ENCODE measurements at regions not wholly inside any gene's neighbourhood (a gene's known extent, or its start where the extent isn't known, plus 50 kb on each side); places are given as distances from the start of the nearest gene placed in this dataset.

- TF ChIP-seq CTCF (conservative IDR thresholded peaks at IDR 0.05; ENCODE audit: low read depth, low read length) (no peak), CHD1 (IDR thresholded peaks at IDR 0.05; ENCODE audit: low read depth, low read length) (no peak), BHLHE40 (IDR thresholded peaks at IDR 0.05; ENCODE audit: low read depth, low read length) (no peak), CEBPB (IDR thresholded peaks at IDR 0.05; ENCODE audit: low read depth, low read length) (no peak), MAFK (IDR thresholded peaks at IDR 0.05; ENCODE audit: low read depth, low read length) (no peak), POLR2A (IDR thresholded peaks at IDR 0.05; ENCODE audit: low read depth, low read length) (no peak), MXI1 (IDR thresholded peaks at IDR 0.05; ENCODE audit: borderline replicate concordance, low read depth, low read length) (no peak), MAZ (IDR thresholded peaks at IDR 0.05; ENCODE audit: borderline replicate concordance, low read depth, low read length) (no peak)
- TF ChIP-seq, protein P1, sequence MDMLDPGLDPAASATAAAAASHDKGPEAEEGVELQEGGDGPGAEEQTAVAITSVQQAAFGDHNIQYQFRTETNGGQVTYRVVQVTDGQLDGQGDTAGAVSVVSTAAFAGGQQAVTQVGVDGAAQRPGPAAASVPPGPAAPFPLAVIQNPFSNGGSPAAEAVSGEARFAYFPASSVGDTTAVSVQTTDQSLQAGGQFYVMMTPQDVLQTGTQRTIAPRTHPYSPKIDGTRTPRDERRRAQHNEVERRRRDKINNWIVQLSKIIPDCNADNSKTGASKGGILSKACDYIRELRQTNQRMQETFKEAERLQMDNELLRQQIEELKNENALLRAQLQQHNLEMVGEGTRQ (IDR thresholded peaks at IDR 0.05; ENCODE audit: low read depth, low read length), result no peak
- TF ChIP-seq, protein P2, sequence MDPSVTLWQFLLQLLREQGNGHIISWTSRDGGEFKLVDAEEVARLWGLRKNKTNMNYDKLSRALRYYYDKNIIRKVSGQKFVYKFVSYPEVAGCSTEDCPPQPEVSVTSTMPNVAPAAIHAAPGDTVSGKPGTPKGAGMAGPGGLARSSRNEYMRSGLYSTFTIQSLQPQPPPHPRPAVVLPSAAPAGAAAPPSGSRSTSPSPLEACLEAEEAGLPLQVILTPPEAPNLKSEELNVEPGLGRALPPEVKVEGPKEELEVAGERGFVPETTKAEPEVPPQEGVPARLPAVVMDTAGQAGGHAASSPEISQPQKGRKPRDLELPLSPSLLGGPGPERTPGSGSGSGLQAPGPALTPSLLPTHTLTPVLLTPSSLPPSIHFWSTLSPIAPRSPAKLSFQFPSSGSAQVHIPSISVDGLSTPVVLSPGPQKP (IDR thresholded peaks at IDR 0.05; ENCODE audit: borderline replicate concordance, low read depth, low read length), result no peak
Measured at GRCh38 chr6:168161371-168161750, 82.3 kb upstream of the FRMD1 start.

Measured in IMR-90 (cell line).